22Rv1 (cell line): ENCODE measurements at regions not wholly inside any gene's neighbourhood (a gene's known extent, or its start where the extent isn't known, plus 50 kb on each side); places are given as distances from the start of the nearest gene placed in this dataset.

Experiments
- ZFX ChIP-seq: fragments of 450-650 bp; IDR thresholded peaks from 2 replicates; pipeline ENCODE4 v1.6.1; 2017; ENCODE audit warnings: antibody characterized with exemption, borderline replicate concordance
- TF ChIP-seq, protein P1 (sequence below): fragments of 450-650 bp; IDR thresholded peaks from 2 replicates; pipeline ENCODE4 v1.5.1; 2017; ENCODE audit warnings: mild to moderate bottlenecking

DNA sequence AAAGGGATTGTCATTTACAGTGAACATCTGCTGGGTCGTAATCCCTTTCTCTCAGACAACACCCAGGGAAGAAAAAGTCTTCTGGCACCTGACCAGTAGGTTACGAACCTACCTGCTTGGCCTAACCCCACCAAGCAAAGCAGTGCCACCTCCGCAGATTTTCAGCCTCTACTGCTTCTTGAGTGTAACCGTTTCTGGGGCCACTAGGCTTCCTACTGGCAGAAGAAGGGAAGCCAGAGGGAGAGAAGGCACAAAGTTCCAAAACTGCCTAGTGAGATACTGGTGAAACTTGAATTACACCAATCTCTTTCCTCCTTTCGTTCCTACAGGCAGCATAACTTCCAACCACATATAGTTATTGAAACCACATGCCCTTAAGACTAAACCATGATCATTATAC is 383.6 kb downstream of the BCAT1 start:
- TF ChIP-seq, protein P1, sequence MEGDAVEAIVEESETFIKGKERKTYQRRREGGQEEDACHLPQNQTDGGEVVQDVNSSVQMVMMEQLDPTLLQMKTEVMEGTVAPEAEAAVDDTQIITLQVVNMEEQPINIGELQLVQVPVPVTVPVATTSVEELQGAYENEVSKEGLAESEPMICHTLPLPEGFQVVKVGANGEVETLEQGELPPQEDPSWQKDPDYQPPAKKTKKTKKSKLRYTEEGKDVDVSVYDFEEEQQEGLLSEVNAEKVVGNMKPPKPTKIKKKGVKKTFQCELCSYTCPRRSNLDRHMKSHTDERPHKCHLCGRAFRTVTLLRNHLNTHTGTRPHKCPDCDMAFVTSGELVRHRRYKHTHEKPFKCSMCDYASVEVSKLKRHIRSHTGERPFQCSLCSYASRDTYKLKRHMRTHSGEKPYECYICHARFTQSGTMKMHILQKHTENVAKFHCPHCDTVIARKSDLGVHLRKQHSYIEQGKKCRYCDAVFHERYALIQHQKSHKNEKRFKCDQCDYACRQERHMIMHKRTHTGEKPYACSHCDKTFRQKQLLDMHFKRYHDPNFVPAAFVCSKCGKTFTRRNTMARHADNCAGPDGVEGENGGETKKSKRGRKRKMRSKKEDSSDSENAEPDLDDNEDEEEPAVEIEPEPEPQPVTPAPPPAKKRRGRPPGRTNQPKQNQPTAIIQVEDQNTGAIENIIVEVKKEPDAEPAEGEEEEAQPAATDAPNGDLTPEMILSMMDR: no peak
- no peak for TF ChIP-seq ZFX
